SK-N-SH (cell line): ENCODE measurements at regions not wholly inside any gene's neighbourhood (a gene's known extent, or its start where the extent isn't known, plus 50 kb on each side); places are given as distances from the start of the nearest gene placed in this dataset.

Source experiments
- CHD2 ChIP-seq: fragments of 150-350 bp; IDR thresholded peaks from 2 replicates; pipeline ENCODE4 v1.6.1; 2018; ENCODE audit warnings: low read length; ENCODE audit not compliant: partially characterized antibody
- CTCF ChIP-seq: fragments of 200-600 bp; sonication (generic); IDR thresholded peaks from 2 replicates; pipeline ENCODE4 v1.6.1; 2017; ENCODE audit warnings: antibody characterized with exemption, mild to moderate bottlenecking, moderate library complexity
- EZH2phosphoT487 ChIP-seq: fragments of 200-600 bp; sonication (generic); IDR thresholded peaks from 2 replicates; pipeline ENCODE4 v1.6.1; 2017; ENCODE audit warnings: low read depth, mixed run types, mild to moderate bottlenecking, antibody characterized with exemption, moderate library complexity, borderline replicate concordance
- JUND ChIP-seq: IDR thresholded peaks from 2 replicates; pipeline ENCODE4 v1.4.0; 2012
- POLR2AphosphoS5 ChIP-seq: IDR thresholded peaks from 2 replicates; pipeline ENCODE4 v1.6.1; 2012; ENCODE audit warnings: low read depth, low read length
- REST ChIP-seq: IDR thresholded peaks from 2 replicates; pipeline ENCODE4 v1.6.1; 2012; ENCODE audit warnings: mild to moderate bottlenecking, low read depth, low read length, moderate library complexity
- RFX5 ChIP-seq: IDR thresholded peaks from 2 replicates; pipeline ENCODE4 v1.6.1; 2012; ENCODE audit warnings: mild to moderate bottlenecking, improper control_type of control experiment, low read length

DNA sequence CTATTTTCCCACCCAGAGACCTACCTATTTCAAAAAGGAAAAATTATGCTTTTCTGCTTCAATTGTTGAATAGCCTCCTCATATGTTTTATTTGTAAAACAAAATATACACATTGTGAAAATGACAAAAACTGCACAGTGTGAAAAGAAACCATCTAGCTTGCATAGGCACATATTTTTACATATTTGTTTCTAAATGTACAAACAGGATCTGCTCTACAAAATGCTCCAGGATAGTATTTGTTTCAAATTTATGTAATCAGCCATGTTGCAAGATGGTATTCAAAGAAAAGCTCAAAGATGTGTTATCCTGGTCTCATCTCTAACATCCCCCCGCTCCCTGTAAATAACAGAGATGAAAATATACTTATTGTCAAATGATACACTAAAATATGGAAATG lies 366.1 kb upstream of the MPDZ start:
- TF ChIP-seq CHD2 (no peak), CTCF (no peak), POLR2AphosphoS5 (no peak), REST (no peak), RFX5 (no peak), EZH2phosphoT487 (no peak), JUND (no peak)
